ENCODE measurements at regions not wholly inside any gene's neighbourhood (a gene's known extent, or its start where the extent isn't known, plus 50 kb on each side); places are given as distances from the start of the nearest gene placed in this dataset.

GRCh38 chr19:30884146-30884812 lies 465.0 kb downstream of the TSHZ3 start:
- no peaks in the 10 kb centered on the region; a peak in 1 of 5 replicates for H3K9me3 Mint-ChIP-seq
- Histone ChIP-seq H3T11ph (ENCODE audit: low read length) (no peak overlapping the region), H3K56ac (ENCODE audit: insufficient read length, low read depth, low read length) (no peak overlapping the region), H2BK5ac (ENCODE audit: insufficient read length, low read length) (no peak overlapping the region), H3K79me1 (ENCODE audit: insufficient read depth, low read depth, low read length, poor library complexity, severe bottlenecking) (no peaks in the 10 kb centered on the region), H4K20me1 (ENCODE audit: control insufficient read depth, insufficient read depth, insufficient read length) (no peaks in the 10 kb centered on the region), H2BK20ac (ENCODE audit: low read depth, low read length, poor library complexity, severe bottlenecking) (no peak overlapping the region), H2BK15ac (ENCODE audit: low read depth, low read length) (no peak overlapping the region), H2AFZ (ENCODE audit: low read length) (no peak overlapping the region), H3K9me3 (ENCODE audit: control insufficient read depth, low read depth, low read length) (no peaks in the 10 kb centered on the region), H2BK120ac (ENCODE audit: low read depth, low read length, poor library complexity, severe bottlenecking) (no peak overlapping the region), H3K4ac (ENCODE audit: low read depth, low read length) (no peak overlapping the region), H3K79me2 (ENCODE audit: insufficient read depth, low read length) (no peaks in the 10 kb centered on the region), H3K23me2 (ENCODE audit: insufficient read length, low read depth, low read length, poor library complexity, severe bottlenecking) (no peaks in the 10 kb centered on the region), H3K9ac (ENCODE audit: extremely low read depth, insufficient read length, low read length) (no peak overlapping the region), H3K18ac (ENCODE audit: insufficient read length, low read depth, low read length) (no peak overlapping the region), H4K5ac (ENCODE audit: insufficient read length, low read depth, low read length) (no peak overlapping the region), H2AK5ac (ENCODE audit: insufficient read length, low read length) (no peak overlapping the region), H3K4me2 (ENCODE audit: insufficient read depth, insufficient read length, low read length) (no peak overlapping the region), H3K27ac (ENCODE audit: insufficient read length, low read depth, low read length) (no peak overlapping the region), H4K8ac (replicated peaks; ENCODE audit: insufficient read length, low read depth, low read length) (no peak overlapping the region), H2BK12ac (ENCODE audit: insufficient read length, low read depth, low read length) (no peak overlapping the region), H4K91ac (ENCODE audit: insufficient read length, low read depth, low read length) (no peak overlapping the region), H3K4me1 (ENCODE audit: insufficient read depth, low read length) (no peaks in the 10 kb centered on the region), H3K27me3 (ENCODE audit: insufficient read depth, low read length) (no peaks in the 10 kb centered on the region), H3K23ac (ENCODE audit: insufficient read length, low read depth, low read length) (no peak overlapping the region), H3K14ac (ENCODE audit: insufficient read depth, low read length) (no peak overlapping the region)
- no peaks in the 10 kb centered on the region; a peak in 1 of 7 replicates for H3K36me3 Mint-ChIP-seq (ENCODE audit: insufficient read depth in 1 of 3, low read depth in 3 of 3)
- no CpG with 5 or more reads among the region's 11 CpGs for WGBS (ENCODE audit: extremely low coverage, insufficient read length, low lambda C conversion rate)
- no peak overlapping the region for H3K4me3 Mint-ChIP-seq
- peak; percentile 41; the same call in 2 of the 3 replicates for TF ChIP-seq CTCF (conservative IDR thresholded peaks at IDR 0.05)
- no peaks in the 10 kb centered on the region for H3K27me3 Mint-ChIP-seq (ENCODE audit: low read depth)
- DNase-seq: peak; percentile 31
- H3K27ac Mint-ChIP-seq: peak overlapping the region in 1 of 3 experiments; percentile 59; a peak in 1 of 7 replicates
- H3K4me1 Mint-ChIP-seq: peaks cover 2 to 3% of the 10 kb centered on the region in 2 experiments; a peak in 3 of 4 replicates

Data from H9 (cell line).